ENCODE measurements at regions not wholly inside any gene's neighbourhood (a gene's known extent, or its start where the extent isn't known, plus 50 kb on each side); places are given as distances from the start of the nearest gene placed in this dataset.
A peak's percentile ranks its signal among the peaks of the same experiment; 100 is the strongest.

DNA sequence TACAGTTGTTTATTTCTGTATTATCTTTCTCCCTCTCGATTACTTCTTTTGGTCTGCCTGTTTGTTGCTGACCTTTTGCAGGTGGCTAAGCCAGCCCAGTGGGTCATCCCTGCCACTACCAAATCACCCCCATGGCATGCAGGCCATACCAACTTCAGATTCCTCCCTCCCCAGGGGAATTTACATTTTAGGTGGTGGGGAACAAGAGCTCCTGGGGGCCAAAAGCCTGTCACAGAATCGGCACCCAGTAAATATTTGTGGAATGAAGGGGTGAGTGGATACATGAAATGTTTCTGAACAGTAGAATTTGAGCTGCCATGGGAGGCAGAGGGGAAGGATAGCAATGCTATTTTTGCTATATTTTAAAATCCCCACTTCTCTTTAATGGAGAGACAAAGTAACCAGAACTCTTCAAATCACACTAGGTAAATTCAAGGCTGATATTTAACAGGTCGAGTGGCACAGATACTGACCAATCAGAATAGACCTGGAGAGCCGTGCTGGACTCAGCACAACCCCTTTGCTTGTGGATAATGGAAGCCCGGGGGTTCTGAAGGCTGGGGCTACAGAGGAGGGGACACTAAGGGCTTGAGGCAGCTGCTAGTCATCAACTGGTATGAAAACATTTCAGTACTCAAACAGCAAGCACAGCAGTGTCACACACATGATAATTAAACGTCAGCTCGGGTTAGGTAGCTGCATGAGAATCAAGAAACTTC, 54.3 kb upstream of the SMAD3 start:
- no peak overlapping the region for H3K4me3 Mint-ChIP-seq
- H2AFZ ChIP-seq, result peak overlapping the region; percentile 3; the same call in 1 of the 2 replicates
- DNase-seq (ENCODE audit: low spot score), result peak; percentile 71
- no peaks in the 10 kb centered on the region for H3K36me3 Mint-ChIP-seq (ENCODE audit: low read depth)
- H3K27ac ChIP-seq (ENCODE audit: low read depth), result no peak overlapping the region
- H3K9me3 Mint-ChIP-seq, result no peaks in the 10 kb centered on the region; the same call in 2 of the 3 replicates
- ATAC-seq, result peak; percentile 88
- H3K4me2 ChIP-seq, result 0 out of 2 replicates have a peak overlapping the region, but pooled peaks have one; percentile 18
- 0 out of 2 replicates have a peak, but pooled peaks cover 4% of the 10 kb centered on the region for H3K9me2 ChIP-seq (ENCODE audit: insufficient read depth)
- no peaks in the 10 kb centered on the region for H3K36me3 ChIP-seq (ENCODE audit: insufficient read depth)
- peaks cover 36% of the 10 kb centered on the region for H3K4me1 Mint-ChIP-seq
- no peaks in the 10 kb centered on the region for H3K79me2 ChIP-seq (replicated peaks; ENCODE audit: insufficient read depth)
- peaks cover 23% of the 10 kb centered on the region for H3K4me1 ChIP-seq (ENCODE audit: insufficient read depth)
- H3K4me3 ChIP-seq, result no peak overlapping the region
- TF ChIP-seq, protein P1, sequence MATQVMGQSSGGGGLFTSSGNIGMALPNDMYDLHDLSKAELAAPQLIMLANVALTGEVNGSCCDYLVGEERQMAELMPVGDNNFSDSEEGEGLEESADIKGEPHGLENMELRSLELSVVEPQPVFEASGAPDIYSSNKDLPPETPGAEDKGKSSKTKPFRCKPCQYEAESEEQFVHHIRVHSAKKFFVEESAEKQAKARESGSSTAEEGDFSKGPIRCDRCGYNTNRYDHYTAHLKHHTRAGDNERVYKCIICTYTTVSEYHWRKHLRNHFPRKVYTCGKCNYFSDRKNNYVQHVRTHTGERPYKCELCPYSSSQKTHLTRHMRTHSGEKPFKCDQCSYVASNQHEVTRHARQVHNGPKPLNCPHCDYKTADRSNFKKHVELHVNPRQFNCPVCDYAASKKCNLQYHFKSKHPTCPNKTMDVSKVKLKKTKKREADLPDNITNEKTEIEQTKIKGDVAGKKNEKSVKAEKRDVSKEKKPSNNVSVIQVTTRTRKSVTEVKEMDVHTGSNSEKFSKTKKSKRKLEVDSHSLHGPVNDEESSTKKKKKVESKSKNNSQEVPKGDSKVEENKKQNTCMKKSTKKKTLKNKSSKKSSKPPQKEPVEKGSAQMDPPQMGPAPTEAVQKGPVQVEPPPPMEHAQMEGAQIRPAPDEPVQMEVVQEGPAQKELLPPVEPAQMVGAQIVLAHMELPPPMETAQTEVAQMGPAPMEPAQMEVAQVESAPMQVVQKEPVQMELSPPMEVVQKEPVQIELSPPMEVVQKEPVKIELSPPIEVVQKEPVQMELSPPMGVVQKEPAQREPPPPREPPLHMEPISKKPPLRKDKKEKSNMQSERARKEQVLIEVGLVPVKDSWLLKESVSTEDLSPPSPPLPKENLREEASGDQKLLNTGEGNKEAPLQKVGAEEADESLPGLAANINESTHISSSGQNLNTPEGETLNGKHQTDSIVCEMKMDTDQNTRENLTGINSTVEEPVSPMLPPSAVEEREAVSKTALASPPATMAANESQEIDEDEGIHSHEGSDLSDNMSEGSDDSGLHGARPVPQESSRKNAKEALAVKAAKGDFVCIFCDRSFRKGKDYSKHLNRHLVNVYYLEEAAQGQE (IDR thresholded peaks at IDR 0.05; ENCODE audit: unreplicated experiment), result no peak
- TF ChIP-seq STAT1 (IDR thresholded peaks at IDR 0.05; ENCODE audit: unreplicated experiment) (no peak), JUNB (IDR thresholded peaks at IDR 0.05; ENCODE audit: unreplicated experiment) (no peak), NANOG (IDR thresholded peaks at IDR 0.05; ENCODE audit: borderline replicate concordance) (no peak), ZNF331 (CRISPR knock-in tag; IDR thresholded peaks at IDR 0.05; ENCODE audit: low read depth) (no peak), EZH2phosphoT487 (IDR thresholded peaks at IDR 0.05; ENCODE audit: unreplicated experiment) (no peak), EZH2 (IDR thresholded peaks at IDR 0.05; ENCODE audit: low read depth, unreplicated experiment) (no peak), ZNF114 (CRISPR knock-in tag; IDR thresholded peaks at IDR 0.05) (no peak), POLR2AphosphoS5 (IDR thresholded peaks at IDR 0.05; ENCODE audit: low read depth) (no peak)
- TF ChIP-seq, protein P2, sequence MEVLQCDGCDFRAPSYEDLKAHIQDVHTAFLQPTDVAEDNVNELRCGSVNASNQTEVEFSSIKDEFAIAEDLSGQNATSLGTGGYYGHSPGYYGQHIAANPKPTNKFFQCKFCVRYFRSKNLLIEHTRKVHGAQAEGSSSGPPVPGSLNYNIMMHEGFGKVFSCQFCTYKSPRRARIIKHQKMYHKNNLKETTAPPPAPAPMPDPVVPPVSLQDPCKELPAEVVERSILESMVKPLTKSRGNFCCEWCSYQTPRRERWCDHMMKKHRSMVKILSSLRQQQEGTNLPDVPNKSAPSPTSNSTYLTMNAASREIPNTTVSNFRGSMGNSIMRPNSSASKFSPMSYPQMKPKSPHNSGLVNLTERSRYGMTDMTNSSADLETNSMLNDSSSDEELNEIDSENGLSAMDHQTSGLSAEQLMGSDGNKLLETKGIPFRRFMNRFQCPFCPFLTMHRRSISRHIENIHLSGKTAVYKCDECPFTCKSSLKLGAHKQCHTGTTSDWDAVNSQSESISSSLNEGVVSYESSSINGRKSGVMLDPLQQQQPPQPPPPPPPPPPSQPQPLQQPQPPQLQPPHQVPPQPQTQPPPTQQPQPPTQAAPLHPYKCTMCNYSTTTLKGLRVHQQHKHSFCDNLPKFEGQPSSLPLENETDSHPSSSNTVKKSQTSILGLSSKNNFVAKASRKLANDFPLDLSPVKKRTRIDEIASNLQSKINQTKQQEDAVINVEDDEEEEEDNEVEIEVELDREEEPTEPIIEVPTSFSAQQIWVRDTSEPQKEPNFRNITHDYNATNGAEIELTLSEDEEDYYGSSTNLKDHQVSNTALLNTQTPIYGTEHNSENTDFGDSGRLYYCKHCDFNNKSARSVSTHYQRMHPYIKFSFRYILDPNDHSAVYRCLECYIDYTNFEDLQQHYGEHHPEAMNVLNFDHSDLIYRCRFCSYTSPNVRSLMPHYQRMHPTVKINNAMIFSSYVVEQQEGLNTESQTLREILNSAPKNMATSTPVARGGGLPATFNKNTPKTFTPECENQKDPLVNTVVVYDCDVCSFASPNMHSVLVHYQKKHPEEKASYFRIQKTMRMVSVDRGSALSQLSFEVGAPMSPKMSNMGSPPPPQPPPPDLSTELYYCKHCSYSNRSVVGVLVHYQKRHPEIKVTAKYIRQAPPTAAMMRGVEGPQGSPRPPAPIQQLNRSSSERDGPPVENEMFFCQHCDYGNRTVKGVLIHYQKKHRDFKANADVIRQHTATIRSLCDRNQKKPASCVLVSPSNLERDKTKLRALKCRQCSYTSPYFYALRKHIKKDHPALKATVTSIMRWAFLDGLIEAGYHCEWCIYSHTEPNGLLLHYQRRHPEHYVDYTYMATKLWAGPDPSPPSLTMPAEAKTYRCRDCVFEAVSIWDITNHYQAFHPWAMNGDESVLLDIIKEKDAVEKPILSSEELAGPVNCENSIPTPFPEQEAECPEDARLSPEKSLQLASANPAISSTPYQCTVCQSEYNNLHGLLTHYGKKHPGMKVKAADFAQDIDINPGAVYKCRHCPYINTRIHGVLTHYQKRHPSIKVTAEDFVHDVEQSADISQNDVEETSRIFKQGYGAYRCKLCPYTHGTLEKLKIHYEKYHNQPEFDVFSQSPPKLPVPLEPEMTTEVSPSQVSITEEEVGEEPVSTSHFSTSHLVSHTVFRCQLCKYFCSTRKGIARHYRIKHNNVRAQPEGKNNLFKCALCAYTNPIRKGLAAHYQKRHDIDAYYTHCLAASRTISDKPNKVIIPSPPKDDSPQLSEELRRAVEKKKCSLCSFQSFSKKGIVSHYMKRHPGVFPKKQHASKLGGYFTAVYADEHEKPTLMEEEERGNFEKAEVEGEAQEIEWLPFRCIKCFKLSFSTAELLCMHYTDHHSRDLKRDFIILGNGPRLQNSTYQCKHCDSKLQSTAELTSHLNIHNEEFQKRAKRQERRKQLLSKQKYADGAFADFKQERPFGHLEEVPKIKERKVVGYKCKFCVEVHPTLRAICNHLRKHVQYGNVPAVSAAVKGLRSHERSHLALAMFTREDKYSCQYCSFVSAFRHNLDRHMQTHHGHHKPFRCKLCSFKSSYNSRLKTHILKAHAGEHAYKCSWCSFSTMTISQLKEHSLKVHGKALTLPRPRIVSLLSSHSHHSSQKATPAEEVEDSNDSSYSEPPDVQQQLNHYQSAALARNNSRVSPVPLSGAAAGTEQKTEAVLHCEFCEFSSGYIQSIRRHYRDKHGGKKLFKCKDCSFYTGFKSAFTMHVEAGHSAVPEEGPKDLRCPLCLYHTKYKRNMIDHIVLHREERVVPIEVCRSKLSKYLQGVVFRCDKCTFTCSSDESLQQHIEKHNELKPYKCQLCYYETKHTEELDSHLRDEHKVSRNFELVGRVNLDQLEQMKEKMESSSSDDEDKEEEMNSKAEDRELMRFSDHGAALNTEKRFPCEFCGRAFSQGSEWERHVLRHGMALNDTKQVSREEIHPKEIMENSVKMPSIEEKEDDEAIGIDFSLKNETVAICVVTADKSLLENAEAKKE (CRISPR knock-in tag; IDR thresholded peaks at IDR 0.05), result no peak
- TF ChIP-seq, protein P3, sequence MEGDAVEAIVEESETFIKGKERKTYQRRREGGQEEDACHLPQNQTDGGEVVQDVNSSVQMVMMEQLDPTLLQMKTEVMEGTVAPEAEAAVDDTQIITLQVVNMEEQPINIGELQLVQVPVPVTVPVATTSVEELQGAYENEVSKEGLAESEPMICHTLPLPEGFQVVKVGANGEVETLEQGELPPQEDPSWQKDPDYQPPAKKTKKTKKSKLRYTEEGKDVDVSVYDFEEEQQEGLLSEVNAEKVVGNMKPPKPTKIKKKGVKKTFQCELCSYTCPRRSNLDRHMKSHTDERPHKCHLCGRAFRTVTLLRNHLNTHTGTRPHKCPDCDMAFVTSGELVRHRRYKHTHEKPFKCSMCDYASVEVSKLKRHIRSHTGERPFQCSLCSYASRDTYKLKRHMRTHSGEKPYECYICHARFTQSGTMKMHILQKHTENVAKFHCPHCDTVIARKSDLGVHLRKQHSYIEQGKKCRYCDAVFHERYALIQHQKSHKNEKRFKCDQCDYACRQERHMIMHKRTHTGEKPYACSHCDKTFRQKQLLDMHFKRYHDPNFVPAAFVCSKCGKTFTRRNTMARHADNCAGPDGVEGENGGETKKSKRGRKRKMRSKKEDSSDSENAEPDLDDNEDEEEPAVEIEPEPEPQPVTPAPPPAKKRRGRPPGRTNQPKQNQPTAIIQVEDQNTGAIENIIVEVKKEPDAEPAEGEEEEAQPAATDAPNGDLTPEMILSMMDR (conservative IDR thresholded peaks at IDR 0.05; ENCODE audit: low read depth in 2 of 2), result no peak
- TF ChIP-seq, protein P4, sequence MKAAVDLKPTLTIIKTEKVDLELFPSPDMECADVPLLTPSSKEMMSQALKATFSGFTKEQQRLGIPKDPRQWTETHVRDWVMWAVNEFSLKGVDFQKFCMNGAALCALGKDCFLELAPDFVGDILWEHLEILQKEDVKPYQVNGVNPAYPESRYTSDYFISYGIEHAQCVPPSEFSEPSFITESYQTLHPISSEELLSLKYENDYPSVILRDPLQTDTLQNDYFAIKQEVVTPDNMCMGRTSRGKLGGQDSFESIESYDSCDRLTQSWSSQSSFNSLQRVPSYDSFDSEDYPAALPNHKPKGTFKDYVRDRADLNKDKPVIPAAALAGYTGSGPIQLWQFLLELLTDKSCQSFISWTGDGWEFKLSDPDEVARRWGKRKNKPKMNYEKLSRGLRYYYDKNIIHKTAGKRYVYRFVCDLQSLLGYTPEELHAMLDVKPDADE (IDR thresholded peaks at IDR 0.05), result no peak
- no peaks in the 10 kb centered on the region for H3F3A ChIP-seq (replicated peaks; ENCODE audit: low read depth)
- H3K27me3 ChIP-seq (ENCODE audit: insufficient read depth), result no peaks in the 10 kb centered on the region
- H3K27ac Mint-ChIP-seq, result no peak overlapping the region
- H4K20me1 ChIP-seq (replicated peaks; ENCODE audit: insufficient read depth), result no peaks in the 10 kb centered on the region
- H3K27me3 Mint-ChIP-seq (ENCODE audit: insufficient read depth, low read depth, poor library complexity), result peaks cover 8% of the 10 kb centered on the region

Measured in GM23338 (cell line).